HEK293 (cell line): ENCODE measurements at regions not wholly inside any gene's neighbourhood (a gene's known extent, or its start where the extent isn't known, plus 50 kb on each side); places are given as distances from the start of the nearest gene placed in this dataset.

Source experiments
- ZNF548 ChIP-seq: fragments of 450-650 bp; formaldehyde crosslinking; IDR thresholded peaks from 2 replicates; pipeline ENCODE4 v1.5.1; 2016; ENCODE audit warnings: missing biosample characterization, missing genetic modification characterization
- ZNF560 ChIP-seq: fragments of 450-650 bp; formaldehyde crosslinking; IDR thresholded peaks from 2 replicates; pipeline ENCODE4 v1.5.1; 2017; ENCODE audit warnings: missing biosample characterization, missing genetic modification characterization, borderline replicate concordance
- ZNF645 ChIP-seq: fragments of 450-650 bp; formaldehyde crosslinking; IDR thresholded peaks from 2 replicates; pipeline ENCODE4; 2016; ENCODE audit warnings: missing biosample characterization, missing genetic modification characterization

- no peak for TF ChIP-seq ZNF645 (tag by site-specific recombination)
- no peak for TF ChIP-seq ZNF560
- TF ChIP-seq ZNF548 (tag by site-specific recombination): no peak
These were observed 58.6 kb upstream of the MEF2C start for GRCh38 chr5:88941581-88941980.
